OCI-LY1 (cell line): ENCODE measurements at regions not wholly inside any gene's neighbourhood (a gene's known extent, or its start where the extent isn't known, plus 50 kb on each side); places are given as distances from the start of the nearest gene placed in this dataset.
A peak's percentile ranks its signal among the peaks of the same experiment; 100 is the strongest.

Source experiments
- H2AFZ ChIP-seq: fragments of 200-600 bp; sonication (generic), shearing (Covaris generic); 2 replicates; pipeline ENCODE4 v1.6.0; 2014; ENCODE audit warnings: antibody characterized with exemption, mild to moderate bottlenecking, low read length
- H3F3A ChIP-seq: fragments of 200-600 bp; sonication (generic), shearing (Covaris generic); 2 replicates; pipeline ENCODE4 v1.6.0; 2014; ENCODE audit warnings: mild to moderate bottlenecking, antibody characterized with exemption, low read length, moderate library complexity; ENCODE audit not compliant: insufficient read depth
- H3K27ac ChIP-seq: fragments of 200-600 bp; sonication (generic); 2 replicates; pipeline ENCODE4 v1.5.1; 2014; ENCODE audit warnings: low read length, mixed run types, mild to moderate bottlenecking, low read depth; ENCODE audit not compliant: poor library complexity, severe bottlenecking
- H3K27me3 ChIP-seq: fragments of 200-600 bp; sonication (generic); 2 replicates; pipeline ENCODE4 v1.6.0; 2014; ENCODE audit warnings: antibody characterized with exemption, mild to moderate bottlenecking, low read length, moderate library complexity; ENCODE audit not compliant: insufficient read depth
- H3K36me3 ChIP-seq: fragments of 200-600 bp; sonication (generic); 2 replicates; pipeline ENCODE4 v1.6.1; 2014; ENCODE audit warnings: mild to moderate bottlenecking, antibody characterized with exemption, low read length, moderate library complexity, mixed read lengths; ENCODE audit not compliant: insufficient read depth
- H3K4me1 ChIP-seq: fragments of 200-600 bp; sonication (generic); 2 replicates; pipeline ENCODE4 v1.5.1; 2014; ENCODE audit warnings: mild to moderate bottlenecking, low read length, moderate library complexity; ENCODE audit not compliant: insufficient read depth, severe bottlenecking
- H3K4me2 ChIP-seq: fragments of 200-600 bp; sonication (generic), shearing (Covaris generic); 2 replicates; pipeline ENCODE4 v1.6.1; 2014; ENCODE audit warnings: low read length
- H3K4me3 ChIP-seq: fragments of 200-600 bp; sonication (generic); 2 replicates; pipeline ENCODE4 v1.5.1; 2014; ENCODE audit warnings: low read length, low read depth, mild to moderate bottlenecking, mixed read lengths; ENCODE audit not compliant: poor library complexity, severe bottlenecking
- H3K79me2 ChIP-seq: fragments of 200-600 bp; shearing (Covaris generic); 2 replicates; pipeline ENCODE4 v1.6.1; 2016; ENCODE audit warnings: mixed run types, low read length, mixed read lengths; ENCODE audit not compliant: insufficient read depth
- H3K9ac ChIP-seq: fragments of 200-600 bp; sonication (generic), shearing (Covaris generic); 2 replicates; pipeline ENCODE4 v1.6.1; 2014; ENCODE audit warnings: mild to moderate bottlenecking, low read length, mixed read lengths
- H3K9me2 ChIP-seq: fragments of 200-600 bp; sonication (generic), shearing (Covaris generic); 2 replicates; pipeline ENCODE4 v1.6.1; 2014; ENCODE audit warnings: low read depth, mild to moderate bottlenecking, low read length, mixed read lengths
- H3K9me3 ChIP-seq: fragments of 200-600 bp; shearing (Covaris generic); 2 replicates; pipeline ENCODE4 v1.6.1; 2014; ENCODE audit warnings: low read length, mixed read lengths
- H4K20me1 ChIP-seq: fragments of 200-600 bp; sonication (generic), shearing (Covaris generic); 2 replicates; pipeline ENCODE4 v1.6.0; 2016; ENCODE audit warnings: mild to moderate bottlenecking, low read length; ENCODE audit not compliant: insufficient read depth
- EZH2 ChIP-seq: fragments of 200-600 bp; sonication (generic), shearing (Covaris generic); IDR thresholded peaks from 2 replicates; pipeline ENCODE4 v1.8.0; 2017; ENCODE audit warnings: borderline replicate concordance, mixed run types, mild to moderate bottlenecking, antibody characterized with exemption, low read length, moderate library complexity, mixed read lengths
- TF ChIP-seq, protein P1 (sequence below): fragments of 200-600 bp; sonication (generic), shearing (Covaris generic); IDR thresholded peaks from 2 replicates; pipeline ENCODE4 v1.5.1; 2017; ENCODE audit warnings: mild to moderate bottlenecking, antibody characterized with exemption, low read length, moderate library complexity, mixed read lengths

DNA sequence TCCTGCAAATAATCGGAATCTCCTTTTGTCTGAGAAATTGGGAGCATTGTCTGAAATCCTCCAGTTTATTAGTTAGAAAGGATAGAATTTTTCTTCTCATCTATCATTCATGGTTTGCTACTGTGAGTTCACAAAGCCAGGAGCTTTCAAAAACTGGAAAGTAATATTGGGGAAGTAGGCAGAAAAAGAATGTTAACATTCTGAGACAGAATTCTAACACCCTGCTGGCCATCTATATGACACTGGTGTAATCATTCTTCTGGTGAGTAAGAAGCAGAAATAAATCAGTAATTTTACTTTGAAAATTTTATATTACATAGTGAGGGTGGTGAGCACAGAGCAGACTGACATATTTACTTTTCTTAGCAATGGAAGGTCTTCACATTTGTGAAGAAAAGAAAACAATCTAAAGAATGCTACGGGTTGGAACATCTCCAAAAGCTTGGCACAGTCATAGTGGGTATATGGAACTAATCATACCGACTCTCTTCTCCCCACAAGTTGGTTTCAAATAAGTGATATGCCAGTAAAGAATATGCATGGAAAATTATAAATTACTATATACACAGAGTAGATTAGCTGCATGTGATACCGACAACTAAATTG, 344.9 kb downstream of the LPIN1 start:
- Histone ChIP-seq H3K4me1 (peaks cover 62% of the 10 kb centered on the region), H4K20me1 (no peaks in the 10 kb centered on the region), H3K27ac (peak overlapping the region; percentile 91), H3K27me3 (no peaks in the 10 kb centered on the region), H3F3A (peaks cover 8% of the 10 kb centered on the region), H3K9me2 (no peaks in the 10 kb centered on the region), H2AFZ (no peak overlapping the region), H3K4me2 (no peak overlapping the region), H3K79me2 (no peaks in the 10 kb centered on the region), H3K4me3 (no peak overlapping the region), H3K9ac (no peak overlapping the region; the same call in 1 of the 2 replicates), H3K9me3 (peaks cover 5% of the 10 kb centered on the region; the same call in 1 of the 2 replicates), H3K36me3 (no peaks in the 10 kb centered on the region)
- TF ChIP-seq, protein P1, sequence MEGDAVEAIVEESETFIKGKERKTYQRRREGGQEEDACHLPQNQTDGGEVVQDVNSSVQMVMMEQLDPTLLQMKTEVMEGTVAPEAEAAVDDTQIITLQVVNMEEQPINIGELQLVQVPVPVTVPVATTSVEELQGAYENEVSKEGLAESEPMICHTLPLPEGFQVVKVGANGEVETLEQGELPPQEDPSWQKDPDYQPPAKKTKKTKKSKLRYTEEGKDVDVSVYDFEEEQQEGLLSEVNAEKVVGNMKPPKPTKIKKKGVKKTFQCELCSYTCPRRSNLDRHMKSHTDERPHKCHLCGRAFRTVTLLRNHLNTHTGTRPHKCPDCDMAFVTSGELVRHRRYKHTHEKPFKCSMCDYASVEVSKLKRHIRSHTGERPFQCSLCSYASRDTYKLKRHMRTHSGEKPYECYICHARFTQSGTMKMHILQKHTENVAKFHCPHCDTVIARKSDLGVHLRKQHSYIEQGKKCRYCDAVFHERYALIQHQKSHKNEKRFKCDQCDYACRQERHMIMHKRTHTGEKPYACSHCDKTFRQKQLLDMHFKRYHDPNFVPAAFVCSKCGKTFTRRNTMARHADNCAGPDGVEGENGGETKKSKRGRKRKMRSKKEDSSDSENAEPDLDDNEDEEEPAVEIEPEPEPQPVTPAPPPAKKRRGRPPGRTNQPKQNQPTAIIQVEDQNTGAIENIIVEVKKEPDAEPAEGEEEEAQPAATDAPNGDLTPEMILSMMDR = no peak
- no peak for TF ChIP-seq EZH2

DNA sequence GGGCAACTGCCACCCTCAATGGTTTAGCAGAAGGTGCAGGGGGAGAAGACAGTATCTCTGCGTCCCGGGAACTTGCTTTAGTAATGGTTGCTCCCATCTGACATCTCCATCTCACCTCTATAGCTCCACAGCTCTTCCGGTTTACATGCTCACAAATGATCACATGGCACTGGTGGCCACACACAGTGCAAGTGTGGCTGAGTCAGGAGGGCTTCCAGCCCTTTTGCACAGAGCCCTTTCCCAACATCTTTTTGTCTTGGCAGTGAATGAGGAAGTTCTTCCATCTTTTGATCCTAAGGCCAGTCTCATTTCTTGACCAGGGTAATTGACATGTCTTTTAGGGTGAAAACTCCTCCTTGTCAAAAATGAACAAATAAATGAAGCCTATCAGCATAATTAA, 347.7 kb downstream of the LPIN1 start:
- Histone ChIP-seq H2AFZ (no peak overlapping the region), H3K4me1 (peaks cover 70% of the 10 kb centered on the region), H3K9ac (no peak overlapping the region), H3K9me2 (no peaks in the 10 kb centered on the region), H3K79me2 (no peaks in the 10 kb centered on the region), H4K20me1 (no peaks in the 10 kb centered on the region), H3K9me3 (no peaks in the 10 kb centered on the region), H3K36me3 (no peaks in the 10 kb centered on the region), H3K27me3 (no peaks in the 10 kb centered on the region), H3K27ac (peak overlapping the region; percentile 34), H3K4me2 (no peak overlapping the region), H3K4me3 (no peak overlapping the region), H3F3A (peaks cover 5% of the 10 kb centered on the region)
- TF ChIP-seq EZH2 = no peak
- TF ChIP-seq, protein P1 = no peak

DNA sequence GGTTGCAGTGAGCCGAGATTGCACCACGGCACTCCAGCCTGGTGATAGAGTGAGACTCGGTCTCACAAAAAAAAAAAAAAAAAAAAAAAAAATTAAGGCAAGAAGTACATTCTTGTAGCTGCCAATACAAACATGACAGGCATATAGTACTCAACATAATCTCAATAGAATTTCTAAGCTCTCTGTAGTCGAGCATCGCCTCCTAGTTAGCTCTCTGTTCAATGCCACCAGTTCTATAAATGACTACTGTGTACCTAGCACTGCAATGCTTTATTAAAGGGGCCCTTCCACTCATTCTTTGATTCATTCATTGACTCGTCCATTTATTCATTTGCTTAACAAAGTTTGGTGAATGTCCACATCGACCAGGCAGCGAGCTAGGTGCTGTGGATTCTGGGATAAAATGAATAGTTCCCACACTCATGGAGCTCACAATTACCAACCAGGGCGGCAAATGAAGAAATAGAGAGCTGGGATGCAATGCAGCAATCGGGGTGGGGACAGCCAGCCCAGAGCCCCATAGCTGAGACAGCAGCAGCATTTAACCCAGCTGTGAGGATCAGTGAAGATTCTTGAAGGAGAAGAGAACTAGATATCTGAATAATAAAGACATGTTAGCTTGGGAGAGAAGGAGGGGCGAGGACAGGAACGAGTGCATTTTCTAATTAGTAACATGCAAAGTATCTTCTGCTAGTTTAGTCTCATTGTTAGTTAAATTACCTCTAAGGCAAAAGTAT, 349.8 kb downstream of the LPIN1 start:
- H3K9me2 ChIP-seq = no peaks in the 10 kb centered on the region
- TF ChIP-seq EZH2 = no peak
- TF ChIP-seq, protein P1 = no peak
- no peaks in the 10 kb centered on the region for H4K20me1 ChIP-seq
- H3K9ac ChIP-seq = peak overlapping the region; percentile 68
- H2AFZ ChIP-seq = no peak overlapping the region
- H3K4me3 ChIP-seq = peak overlapping the region; percentile 30
- H3K4me2 ChIP-seq = peak overlapping the region; percentile 69
- H3K27me3 ChIP-seq = no peaks in the 10 kb centered on the region
- no peaks in the 10 kb centered on the region for H3K79me2 ChIP-seq
- no peaks in the 10 kb centered on the region for H3K36me3 ChIP-seq
- peaks cover 17% of the 10 kb centered on the region for H3F3A ChIP-seq
- peaks cover 70% of the 10 kb centered on the region for H3K4me1 ChIP-seq
- H3K9me3 ChIP-seq = no peaks in the 10 kb centered on the region
- peak overlapping the region; percentile 95 for H3K27ac ChIP-seq
